PC-3 (cell line): ENCODE measurements at regions not wholly inside any gene's neighbourhood (a gene's known extent, or its start where the extent isn't known, plus 50 kb on each side); places are given as distances from the start of the nearest gene placed in this dataset.

Experiments used
- ATAC-seq: fragments of 200-7000 bp; cut with Tn5 transposase; 2 replicates; pipeline ENCODE4 v1.9.1; 2020; ENCODE audit warnings: mild to moderate bottlenecking, moderate library complexity
- BruUV-seq: library from RNA; stranded (reverse); fragments of 400-500 nt; replicated peaks from 2 replicates; lab custom pipeline; 2021; lab: Mats Ljungman, UMichigan
- CTCF ChIA-PET: fragments of 300-600 bp; sonication (Branson Sonifier 250); formaldehyde crosslinking; loops from one replicate; lab custom pipeline; 2022; ENCODE audit warnings: antibody characterized with exemption; lab: Charles Lee
- POLR2A ChIA-PET: fragments of 300-600 bp; sonication (Branson Sonifier 250); formaldehyde crosslinking; loops from one replicate; lab custom pipeline; 2022; ENCODE audit warnings: antibody characterized with exemption; ENCODE audit not compliant: unreplicated experiment; lab: Charles Lee
- DNase-seq: peaks from one replicate; pipeline ENCODE4 v3.0.0-alpha.2; 2015
- H2AFZ ChIP-seq: fragments of 300-600 bp; sonication (generic); 2 replicates; pipeline ENCODE4 v1.6.0; 2016; ENCODE audit warnings: antibody characterized with exemption, low read length
- H3F3A ChIP-seq: fragments of 300-600 bp; sonication (generic); one replicate; pipeline ENCODE4 v1.6.0; 2017; ENCODE audit warnings: antibody characterized with exemption, low read length, control low read depth, mild to moderate bottlenecking; ENCODE audit not compliant: unreplicated experiment
- H3K27ac ChIP-seq: fragments of 300-600 bp; sonication (generic); 2 replicates; pipeline ENCODE4 v1.5.1; 2016; ENCODE audit warnings: mild to moderate bottlenecking, low read length
- H3K27me3 ChIP-seq: fragments of 300-600 bp; sonication (generic); 2 replicates; pipeline ENCODE4 v1.6.1; 2016; ENCODE audit warnings: low read length, mixed read lengths
- H3K36me3 ChIP-seq: fragments of 300-600 bp; sonication (generic); 2 replicates; pipeline ENCODE4 v1.6.1; 2016; ENCODE audit warnings: low read depth, mixed run types, low read length, mixed read lengths
- H3K4me1 ChIP-seq: fragments of 300-600 bp; sonication (generic); 2 replicates; pipeline ENCODE4 v1.5.1; 2016; ENCODE audit warnings: low read length; ENCODE audit not compliant: insufficient read depth
- H3K4me2 ChIP-seq: fragments of 300-600 bp; sonication (generic); 2 replicates; pipeline ENCODE4 v1.6.0; 2016; ENCODE audit warnings: low read length
- H3K4me3 ChIP-seq: fragments of 300-600 bp; sonication (generic); 2 replicates; pipeline ENCODE4 v1.5.1; 2016; ENCODE audit warnings: mild to moderate bottlenecking, low read length, mixed read lengths
- H3K79me2 ChIP-seq: fragments of 300-600 bp; sonication (generic); 2 replicates; pipeline ENCODE4 v1.6.1; 2017; ENCODE audit warnings: low read length, mixed read lengths
- H3K9ac ChIP-seq: fragments of 300-600 bp; sonication (generic); 2 replicates; pipeline ENCODE4 v1.6.0; 2016; ENCODE audit warnings: mild to moderate bottlenecking, low read length
- H3K9me2 ChIP-seq: fragments of 300-600 bp; sonication (generic); replicated peaks from 2 replicates; pipeline ENCODE4 v1.6.1; 2016; ENCODE audit warnings: mixed run types, low read length, mixed read lengths
- H3K9me3 ChIP-seq: fragments of 300-600 bp; sonication (generic); 2 replicates; pipeline ENCODE4 v1.6.1; 2016; ENCODE audit warnings: low read length, mixed read lengths
- H4K20me1 ChIP-seq: fragments of 300-600 bp; sonication (generic); 2 replicates; pipeline ENCODE4 v1.6.1; 2016; ENCODE audit warnings: low read length, mixed read lengths
- CTCF ChIP-seq: fragments of 300-600 bp; sonication (generic); conservative IDR thresholded peaks from 2 replicates; pipeline ENCODE4 v1.5.1; 2017; ENCODE audit warnings: antibody characterized with exemption, low read depth, mild to moderate bottlenecking, low read length
- EZH2 ChIP-seq: fragments of 300-600 bp; sonication (generic); IDR thresholded peaks from one replicate; pipeline ENCODE4 v1.6.1; 2017; ENCODE audit warnings: antibody characterized with exemption, mild to moderate bottlenecking, low read length; ENCODE audit not compliant: unreplicated experiment
- EZH2phosphoT487 ChIP-seq: fragments of 300-600 bp; sonication (generic); IDR thresholded peaks from 2 replicates; pipeline ENCODE4 v1.6.1; 2018; ENCODE audit warnings: mild to moderate bottlenecking, antibody characterized with exemption, low read length, borderline replicate concordance
- intact Hi-C: fragments of 100-400 bp; cut with micrococcal nuclease; formaldehyde crosslinking; loops from 2 replicates; pipeline ENCODE4 v1.9.0; 2023

- POLR2A ChIA-PET = no interaction called here
- Histone ChIP-seq H3K27ac (no peak overlapping the region), H3K79me2 (no peaks in the 10 kb centered on the region), H3K4me2 (no peak overlapping the region), H3F3A (no peaks in the 10 kb centered on the region), H3K9me3 (no peaks in the 10 kb centered on the region), H3K9ac (no peak overlapping the region), H3K27me3 (no peaks in the 10 kb centered on the region), H3K9me2 (no peaks in the 10 kb centered on the region), H3K4me3 (no peak overlapping the region), H3K36me3 (no peaks in the 10 kb centered on the region), H4K20me1 (no peaks in the 10 kb centered on the region), H3K4me1 (peaks cover 14% of the 10 kb centered on the region), H2AFZ (no peak overlapping the region)
- CTCF ChIA-PET = no interaction called here
- intact Hi-C loops = no loop called here
- BruUV-seq = no TSS peak
- ATAC-seq = no peak
- TF ChIP-seq CTCF (no peak), EZH2phosphoT487 (no peak), EZH2 (no peak)
- DNase-seq = no peak
Observed at GRCh38 chr7:85725026-85725425, 538.2 kb upstream of the SEMA3D start.

- Histone ChIP-seq H4K20me1 (no peaks in the 10 kb centered on the region), H3K36me3 (no peaks in the 10 kb centered on the region), H3K4me2 (peak overlapping the region; percentile 71), H3K4me3 (peak overlapping the region; percentile 42; the same call in 1 of the 2 replicates), H3K27me3 (no peaks in the 10 kb centered on the region), H3K9ac (peak overlapping the region; percentile 68), H3K79me2 (no peaks in the 10 kb centered on the region), H3K27ac (peak overlapping the region; percentile 91), H3K9me3 (no peaks in the 10 kb centered on the region), H3F3A (peaks cover 6% of the 10 kb centered on the region), H3K9me2 (no peaks in the 10 kb centered on the region), H3K4me1 (peaks cover 23% of the 10 kb centered on the region), H2AFZ (0 out of 2 replicates have a peak overlapping the region, but pooled peaks have one; percentile 19)
- ATAC-seq (peak; percentile 90), DNase-seq (peak; percentile 80)
- POLR2A ChIA-PET = no interaction called here
- CTCF ChIA-PET = interaction anchor here (0.6 kb wide), 2 partner anchors 30 to 569 kb away, joined by 3 to 4 read pairs; no protein-coding TSS in a partner anchor
- intact Hi-C loops = loop anchor here (1.0 to 2.0 kb wide), 3 partner anchors 25 to 560 kb away; no protein-coding TSS in a partner anchor
- TF ChIP-seq EZH2 = no peak
- TF ChIP-seq EZH2phosphoT487 = no peak
- no peak for TF ChIP-seq CTCF
- no TSS peak for BruUV-seq
Observed at GRCh38 chr7:85719981-85720953, 533.4 kb upstream of the SEMA3D start.
